GM23338 (cell line): ENCODE measurements at regions not wholly inside any gene's neighbourhood (a gene's known extent, or its start where the extent isn't known, plus 50 kb on each side); places are given as distances from the start of the nearest gene placed in this dataset.

ENCODE experiments used
- ATAC-seq: fragments of 200-7000 bp; cut with Tn5 transposase; 3 replicates; pipeline ENCODE4 v1.9.1; 2020
- DNase-seq: peaks from one replicate; pipeline ENCODE4 v3.0.0-alpha.2; 2015; ENCODE audit warnings: low spot score
- H2AFZ ChIP-seq: fragments of 200-600 bp; sonication (generic); 2 replicates; pipeline ENCODE4 v1.8.0; 2016; ENCODE audit warnings: antibody characterized with exemption, mild to moderate bottlenecking, moderate library complexity
- H3F3A ChIP-seq: fragments of 200-600 bp; sonication (generic); replicated peaks from 2 replicates; pipeline ENCODE4 v1.8.0; 2017; ENCODE audit warnings: antibody characterized with exemption, mixed run types, low read depth
- H3K27ac ChIP-seq: fragments of 200-600 bp; sonication (generic); 2 replicates; pipeline ENCODE4 v1.6.1; 2016; ENCODE audit warnings: low read depth
- H3K27me3 ChIP-seq: fragments of 200-600 bp; sonication (generic); 2 replicates; pipeline ENCODE4 v1.8.0; 2016; ENCODE audit warnings: mild to moderate bottlenecking, mixed run types, moderate library complexity; ENCODE audit not compliant: insufficient read depth
- H3K36me3 ChIP-seq: fragments of 200-600 bp; sonication (generic); 2 replicates; pipeline ENCODE4 v1.8.0; 2016; ENCODE audit warnings: mild to moderate bottlenecking; ENCODE audit not compliant: insufficient read depth
- H3K4me1 ChIP-seq: fragments of 200-600 bp; sonication (generic); 2 replicates; pipeline ENCODE4 v1.8.0; 2016; ENCODE audit warnings: mild to moderate bottlenecking, moderate library complexity; ENCODE audit not compliant: insufficient read depth
- H3K4me2 ChIP-seq: fragments of 200-600 bp; sonication (generic); 2 replicates; pipeline ENCODE4 v1.7.1; 2017; ENCODE audit warnings: mixed run types
- H3K4me3 ChIP-seq: fragments of 200-600 bp; sonication (generic); 2 replicates; pipeline ENCODE4 v1.6.1; 2016; ENCODE audit warnings: mixed run types
- H3K79me2 ChIP-seq: fragments of 200-600 bp; sonication (generic); replicated peaks from 2 replicates; pipeline ENCODE4 v1.8.0; 2017; ENCODE audit warnings: mild to moderate bottlenecking; ENCODE audit not compliant: insufficient read depth
- H3K9me2 ChIP-seq: fragments of 200-600 bp; sonication (generic); 2 replicates; pipeline ENCODE4 v1.8.0; 2017; ENCODE audit not compliant: insufficient read depth
- H4K20me1 ChIP-seq: fragments of 200-600 bp; sonication (generic); replicated peaks from 2 replicates; pipeline ENCODE4 v1.8.0; 2017; ENCODE audit warnings: mild to moderate bottlenecking; ENCODE audit not compliant: insufficient read depth
- H3K27ac Mint-ChIP-seq: 2 replicates; pipeline ENCODE4 v1.8.0; 2020; ENCODE audit warnings: inconsistent platforms, mild to moderate bottlenecking, moderate library complexity, mixed read lengths
- H3K27me3 Mint-ChIP-seq: 3 replicates; pipeline ENCODE4 v1.8.0; 2022; ENCODE audit warnings: low read depth, mild to moderate bottlenecking, moderate library complexity, mixed read lengths, inconsistent platforms; ENCODE audit not compliant: insufficient read depth, poor library complexity
- H3K36me3 Mint-ChIP-seq: 3 replicates; pipeline ENCODE4 v1.8.0; 2021; ENCODE audit warnings: low read depth, mild to moderate bottlenecking, inconsistent platforms, moderate library complexity, mixed read lengths
- H3K4me1 Mint-ChIP-seq: 3 replicates; pipeline ENCODE4 v1.8.0; 2020; ENCODE audit warnings: mild to moderate bottlenecking, inconsistent platforms, mixed read lengths
- H3K4me3 Mint-ChIP-seq: 3 replicates; pipeline ENCODE4 v1.8.0; 2021; ENCODE audit warnings: moderate library complexity, mild to moderate bottlenecking, inconsistent platforms, mixed read lengths
- H3K9me3 Mint-ChIP-seq: 3 replicates; pipeline ENCODE4 v1.8.0; 2020; ENCODE audit warnings: moderate library complexity, mild to moderate bottlenecking, inconsistent platforms, mixed read lengths
- CREB1 ChIP-seq: fragments of 250-450 bp; sonication (Bioruptor Pico); IDR thresholded peaks from 2 replicates; pipeline ENCODE4 v1.5.0; 2020; ENCODE audit warnings: low read depth, mild to moderate bottlenecking, moderate library complexity
- CTCF ChIP-seq, 2 experiments: fragments of 200-600 bp in 1 of 2; sonication (generic) in 1 of 2; conservative IDR thresholded peaks; 2 replicates each; pipeline versions ENCODE4 v1.5.1 to v1.6.1; 2016 to 2017; ENCODE audit warnings: antibody characterized with exemption in 2 of 2, low read depth in 2 of 2, mild to moderate bottlenecking in 2 of 2, moderate library complexity in 1 of 2
- ETS1 ChIP-seq: IDR thresholded peaks from 2 replicates; pipeline ENCODE4 v1.6.1; 2016; ENCODE audit warnings: antibody characterized with exemption
- EZH2 ChIP-seq: fragments of 200-600 bp; sonication (generic); IDR thresholded peaks from one replicate; pipeline ENCODE4 v1.8.0; 2017; ENCODE audit warnings: antibody characterized with exemption, mild to moderate bottlenecking, low read depth; ENCODE audit not compliant: unreplicated experiment
- EZH2phosphoT487 ChIP-seq: fragments of 200-600 bp; sonication (generic); IDR thresholded peaks from one replicate; pipeline ENCODE4 v1.8.1; 2018; ENCODE audit warnings: antibody characterized with exemption; ENCODE audit not compliant: unreplicated experiment
- JUNB ChIP-seq: IDR thresholded peaks from one replicate; pipeline ENCODE4 v1.6.1; 2016; ENCODE audit warnings: antibody characterized with exemption; ENCODE audit not compliant: unreplicated experiment
- NANOG ChIP-seq: IDR thresholded peaks from 2 replicates; pipeline ENCODE4 v1.6.1; 2016; ENCODE audit warnings: antibody characterized with exemption, borderline replicate concordance
- POLR2AphosphoS5 ChIP-seq: IDR thresholded peaks from 2 replicates; pipeline ENCODE4 v1.6.1; 2016; ENCODE audit warnings: antibody characterized with exemption, low read depth
- REST ChIP-seq: IDR thresholded peaks from one replicate; pipeline ENCODE4 v1.6.1; 2018; ENCODE audit warnings: antibody characterized with exemption; ENCODE audit not compliant: unreplicated experiment
- STAT1 ChIP-seq: IDR thresholded peaks from one replicate; pipeline ENCODE4 v1.6.1; 2016; ENCODE audit warnings: antibody characterized with exemption; ENCODE audit not compliant: unreplicated experiment
- ZNF114 ChIP-seq: fragments of 250-450 bp; sonication (Bioruptor Pico); IDR thresholded peaks from 2 replicates; pipeline ENCODE4 v1.5.0; 2020; ENCODE audit warnings: mild to moderate bottlenecking, moderate library complexity
- ZNF331 ChIP-seq: fragments of 250-450 bp; sonication (Bioruptor Pico); IDR thresholded peaks from 2 replicates; pipeline ENCODE4 v1.5.0; 2020; ENCODE audit warnings: low read depth, mild to moderate bottlenecking, moderate library complexity
- ZNF462 ChIP-seq: fragments of 250-450 bp; sonication (Bioruptor Pico); IDR thresholded peaks from 2 replicates; pipeline ENCODE4 v1.5.0; 2020; ENCODE audit warnings: mild to moderate bottlenecking, moderate library complexity

GRCh38 chr3:177321819-177322218 is 124.5 kb upstream of the TBL1XR1 start:
- H3K36me3 Mint-ChIP-seq: no peaks in the 10 kb centered on the region; the same call in 2 of the 3 replicates
- no peak overlapping the region for H3K4me3 ChIP-seq
- no peak for DNase-seq
- no peaks in the 10 kb centered on the region for H3F3A ChIP-seq
- no peaks in the 10 kb centered on the region for H3K36me3 ChIP-seq
- H3K4me3 Mint-ChIP-seq: no peak overlapping the region
- no peak overlapping the region for H3K4me2 ChIP-seq
- H3K4me1 Mint-ChIP-seq: 0 out of 3 replicates have a peak, but pooled peaks cover 3% of the 10 kb centered on the region
- H3K9me2 ChIP-seq: no peaks in the 10 kb centered on the region; the same call in 1 of the 2 replicates
- no peak for TF ChIP-seq POLR2AphosphoS5
- TF ChIP-seq EZH2: no peak
- no peak for TF ChIP-seq JUNB
- TF ChIP-seq CTCF (conservative IDR thresholded peaks at IDR 0.05; ENCODE audit: low read depth in 2 of 2): no peak
- TF ChIP-seq ZNF462 (CRISPR knock-in tag): no peak
- TF ChIP-seq ZNF114: no peak
- TF ChIP-seq REST: no peak
- no peak for TF ChIP-seq CREB1 (CRISPR knock-in tag)
- TF ChIP-seq EZH2phosphoT487: no peak
- TF ChIP-seq ETS1: no peak
- TF ChIP-seq ZNF331: no peak
- TF ChIP-seq NANOG: no peak
- no peak for TF ChIP-seq STAT1
- H3K27ac Mint-ChIP-seq: no peak overlapping the region
- no peak for ATAC-seq
- H3K27me3 Mint-ChIP-seq: no peaks in the 10 kb centered on the region
- no peak overlapping the region for H3K27ac ChIP-seq
- no peaks in the 10 kb centered on the region for H3K4me1 ChIP-seq
- H3K27me3 ChIP-seq: no peaks in the 10 kb centered on the region
- no peaks in the 10 kb centered on the region for H3K79me2 ChIP-seq
- H2AFZ ChIP-seq: no peak overlapping the region
- H4K20me1 ChIP-seq: no peaks in the 10 kb centered on the region
- H3K9me3 Mint-ChIP-seq: peaks cover 8% of the 10 kb centered on the region; the same call in 2 of the 3 replicates
